NCI-H226 (cell line): ENCODE measurements at regions not wholly inside any gene's neighbourhood (a gene's known extent, or its start where the extent isn't known, plus 50 kb on each side); places are given as distances from the start of the nearest gene placed in this dataset.
"Not testable (repeated sequence)": the region's sequence is repeated elsewhere in the genome, so short reads cannot be mapped to it uniquely, and the experiment has no call there.

Source experiments
- DNase-seq: peaks from one replicate; pipeline ENCODE4 v3.0.0-alpha.2; 2015

DNA sequence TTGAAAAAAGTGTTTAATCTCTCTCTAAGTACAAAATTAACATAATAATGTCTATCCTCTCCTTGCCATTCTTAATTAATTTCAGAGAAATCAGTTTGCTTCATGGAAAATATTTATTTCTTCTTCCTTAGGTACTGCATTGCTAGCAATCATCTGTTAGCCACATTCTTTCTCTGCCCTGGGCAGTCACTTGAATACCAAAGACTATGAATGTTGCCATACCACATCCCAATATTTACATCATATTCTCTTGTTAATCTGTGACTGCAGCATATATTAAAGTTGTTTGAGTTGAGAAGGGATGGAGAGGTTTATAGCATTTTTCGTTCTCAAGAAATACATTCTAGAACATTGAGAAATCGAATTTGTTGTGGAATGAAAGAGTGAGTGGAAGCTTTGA is 672.8 kb downstream of the PCDH7 start:
- DNase-seq, result no peak

DNA sequence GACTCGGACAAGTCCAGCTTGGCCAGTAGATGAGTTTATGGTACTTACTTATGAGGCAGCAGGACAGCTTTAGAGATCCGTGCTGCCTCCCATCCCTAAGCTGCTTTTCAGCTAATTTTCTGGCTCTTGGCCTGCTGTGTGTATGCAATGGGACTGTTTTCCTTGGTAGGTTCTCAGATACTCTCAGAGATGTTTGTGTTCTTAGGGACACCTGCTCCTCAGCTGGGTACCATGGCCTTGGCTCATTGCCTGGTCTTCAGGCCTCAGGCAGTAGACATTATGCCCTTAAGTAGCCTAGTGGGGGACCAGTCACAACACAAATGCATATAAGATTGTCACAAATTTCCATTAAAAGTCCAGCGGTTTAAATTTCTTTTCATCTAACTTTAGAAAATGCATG is 688.0 kb downstream of the PCDH7 start:
- no peak for DNase-seq

DNA sequence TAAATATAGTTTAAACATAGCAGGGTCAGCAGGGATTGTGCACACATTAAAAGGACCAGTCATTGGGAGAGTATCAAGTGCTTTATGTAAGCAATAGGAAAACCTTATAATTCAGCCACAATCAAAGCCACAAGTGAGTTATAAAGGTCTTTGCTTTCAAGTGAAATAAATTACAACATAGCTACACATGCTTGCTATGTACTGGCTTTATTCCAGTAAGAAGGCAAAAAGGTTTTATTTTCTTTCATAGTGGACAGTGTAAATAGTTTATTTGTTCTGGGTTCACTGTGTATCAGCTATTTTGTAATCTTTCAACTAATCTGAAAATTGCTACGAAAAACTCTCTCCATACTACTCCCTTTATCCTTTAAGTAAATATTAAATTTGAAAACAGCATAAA is 691.4 kb downstream of the PCDH7 start:
- DNase-seq, result no peak

DNA sequence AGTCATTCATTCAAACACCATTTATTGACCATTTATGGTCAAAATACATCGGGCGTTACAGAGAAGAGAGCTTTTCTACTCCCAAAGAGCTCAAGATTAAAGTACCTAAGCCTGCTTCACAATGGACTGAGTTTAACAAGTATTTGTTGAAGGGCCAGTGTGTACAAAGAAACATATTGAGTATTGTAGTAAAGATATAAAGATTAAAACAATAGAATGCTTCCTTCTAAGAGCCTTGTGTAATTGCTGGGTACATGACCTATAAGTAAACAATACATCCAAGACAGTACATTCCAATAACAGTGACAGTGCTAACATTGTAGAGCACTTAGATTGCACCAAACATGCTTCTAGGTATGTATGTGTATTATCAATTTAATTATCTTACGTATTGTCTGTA is 695.5 kb downstream of the PCDH7 start:
- DNase-seq, result no peak

DNA sequence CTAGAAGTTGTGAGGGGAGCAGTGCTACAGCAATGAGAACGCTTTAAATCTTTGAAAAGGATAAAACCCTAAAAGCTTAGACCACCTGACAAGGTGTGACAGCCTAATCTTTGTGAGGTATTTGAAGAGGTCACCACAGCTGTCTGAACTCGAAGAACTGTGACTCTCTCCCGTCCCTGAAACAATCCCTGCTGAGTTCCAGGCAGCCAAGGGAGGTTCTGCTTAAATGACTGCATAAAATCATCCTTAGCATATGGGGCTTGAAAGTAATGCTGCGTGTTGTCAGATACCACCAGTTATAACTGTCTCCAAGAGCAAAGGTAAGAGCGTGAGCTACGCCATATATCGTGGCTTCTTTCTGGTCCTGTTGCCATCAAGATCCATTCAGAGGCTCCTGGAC is 696.3 kb downstream of the PCDH7 start:
- no peak for DNase-seq

DNA sequence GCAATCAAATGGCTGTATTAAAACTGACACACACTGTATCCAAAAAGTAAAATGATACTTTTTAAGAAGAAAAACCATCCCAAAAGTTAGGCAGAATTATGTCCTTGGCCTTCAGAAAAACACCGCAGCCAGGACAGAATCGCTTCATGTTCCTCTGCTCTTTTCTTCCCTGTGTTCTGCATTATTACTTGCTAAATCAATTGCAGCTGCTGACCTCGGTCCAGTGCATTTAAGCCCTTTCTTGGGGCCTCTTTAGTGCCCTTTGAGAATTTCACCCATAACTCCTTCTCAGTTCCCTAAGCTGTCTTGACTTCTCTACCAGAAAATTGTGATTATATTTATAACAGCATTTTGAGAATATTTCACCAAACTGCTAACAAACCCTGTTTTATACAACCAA is 696.9 kb downstream of the PCDH7 start:
- no peak for DNase-seq

DNA sequence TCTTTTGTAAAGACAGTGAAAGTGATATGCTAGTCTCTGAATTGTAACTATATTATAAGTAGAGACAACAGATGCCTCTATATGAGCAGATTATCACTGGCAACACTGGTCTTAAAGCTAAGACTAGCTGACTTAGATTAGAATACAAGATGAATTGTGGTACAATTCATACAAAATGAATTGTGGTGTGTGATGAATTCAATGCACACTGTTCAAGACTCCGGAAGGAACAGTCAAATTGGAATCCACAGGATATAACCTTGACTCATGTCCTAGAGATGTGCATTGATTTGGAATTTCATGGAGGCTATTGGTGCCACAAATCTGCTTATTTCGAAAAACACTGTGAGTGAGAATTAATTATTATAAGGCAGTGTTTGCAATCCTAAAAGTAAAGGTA is 701.8 kb downstream of the PCDH7 start:
- no peak for DNase-seq

DNA sequence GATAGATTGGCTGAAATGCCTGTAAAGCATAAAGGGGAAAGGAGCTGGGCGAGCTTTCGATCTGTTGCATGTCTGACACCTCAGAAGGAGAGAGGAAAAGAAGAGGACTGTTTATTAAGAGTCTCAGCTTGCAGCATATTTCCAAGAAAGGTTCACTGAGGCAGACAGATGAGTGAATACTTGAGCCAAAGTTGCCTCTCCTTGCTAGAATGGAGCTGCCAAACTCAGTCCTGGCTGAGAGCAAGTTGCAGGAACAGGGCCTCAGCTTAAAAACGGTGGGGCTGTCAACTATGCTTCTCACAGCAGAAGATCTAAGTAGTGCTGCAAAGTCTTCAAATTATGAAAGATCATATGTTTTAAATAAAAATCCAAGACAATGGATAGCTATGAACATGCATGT is 707.5 kb downstream of the PCDH7 start:
- no peak for DNase-seq

DNA sequence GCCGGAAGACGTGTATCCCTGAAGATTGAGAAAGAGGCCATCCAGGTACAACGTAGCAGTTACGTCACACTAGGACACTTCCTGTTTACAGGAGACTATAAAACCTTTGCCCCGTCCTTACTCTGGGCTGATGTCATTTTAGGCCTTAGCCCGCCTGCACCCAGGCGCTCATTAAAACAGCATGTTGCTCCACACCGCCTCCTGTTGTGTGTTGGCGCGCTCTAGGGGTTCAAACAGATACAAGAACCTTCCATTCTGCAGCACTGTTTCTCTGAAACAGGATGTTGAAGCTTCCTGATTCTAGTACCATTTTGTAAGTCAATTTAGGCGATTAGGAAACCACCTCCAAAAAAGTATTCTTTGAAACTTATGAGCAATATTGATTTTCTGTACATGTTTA is 722.1 kb downstream of the PCDH7 start:
- DNase-seq, result no peak

DNA sequence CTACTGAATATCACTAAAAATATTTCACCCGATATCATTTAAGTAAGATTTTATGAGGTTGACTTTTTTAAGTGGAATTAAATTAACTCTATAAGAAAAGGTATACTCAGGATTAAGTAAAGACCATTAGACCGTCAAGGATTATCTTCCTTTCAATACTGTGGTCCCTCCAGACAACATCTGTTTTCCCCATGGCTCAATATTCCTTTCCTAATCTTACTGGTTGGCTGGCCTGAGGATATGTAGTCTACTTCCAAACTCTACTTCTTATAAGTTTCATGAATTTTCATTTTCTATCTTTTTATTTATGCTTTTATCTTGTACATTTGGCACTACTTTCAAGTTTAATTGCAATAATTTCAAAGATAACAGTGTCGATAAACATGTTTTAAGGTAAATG is 725.4 kb downstream of the PCDH7 start:
- DNase-seq, result no peak

DNA sequence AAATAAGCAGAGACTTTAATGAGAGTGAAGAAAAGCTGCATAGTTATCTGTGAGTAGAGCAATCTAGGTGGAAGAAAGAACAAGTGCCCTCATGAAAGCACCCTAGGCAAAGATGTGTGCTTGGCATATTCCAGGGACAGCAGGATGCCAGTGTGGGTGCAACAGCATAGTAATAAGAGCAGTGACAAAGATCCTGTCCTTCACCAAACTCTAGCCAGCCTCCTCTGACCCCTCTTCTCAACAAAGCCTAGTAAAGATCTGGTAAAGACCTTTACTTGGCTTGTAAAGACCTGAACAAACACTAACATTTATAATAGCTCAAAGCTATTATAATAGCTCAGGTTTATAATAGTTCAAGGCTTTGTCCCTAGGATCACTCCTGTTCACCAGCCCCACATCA is 735.4 kb downstream of the PCDH7 start:
- DNase-seq, result no peak

DNA sequence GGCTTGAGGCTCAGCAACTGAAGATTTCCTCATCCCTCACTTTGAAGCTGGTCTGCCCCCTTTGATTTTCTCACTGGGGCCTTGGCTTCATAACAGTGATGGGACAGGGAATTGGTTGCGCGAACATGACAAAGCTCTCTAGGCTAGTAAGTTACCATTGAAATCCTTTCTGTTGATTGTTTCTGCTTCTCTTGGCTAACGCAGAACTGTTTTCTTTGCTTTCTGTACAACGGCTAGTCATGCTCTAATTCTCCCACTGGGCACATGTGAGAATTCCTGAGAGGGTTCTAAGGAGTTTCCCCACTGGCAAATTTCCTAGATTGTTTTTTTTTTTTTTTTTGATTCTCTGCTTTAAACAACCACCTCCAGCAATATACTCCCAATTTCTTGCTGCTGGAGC is 738.6 kb downstream of the PCDH7 start:
- DNase-seq, result peak; percentile 20

DNA sequence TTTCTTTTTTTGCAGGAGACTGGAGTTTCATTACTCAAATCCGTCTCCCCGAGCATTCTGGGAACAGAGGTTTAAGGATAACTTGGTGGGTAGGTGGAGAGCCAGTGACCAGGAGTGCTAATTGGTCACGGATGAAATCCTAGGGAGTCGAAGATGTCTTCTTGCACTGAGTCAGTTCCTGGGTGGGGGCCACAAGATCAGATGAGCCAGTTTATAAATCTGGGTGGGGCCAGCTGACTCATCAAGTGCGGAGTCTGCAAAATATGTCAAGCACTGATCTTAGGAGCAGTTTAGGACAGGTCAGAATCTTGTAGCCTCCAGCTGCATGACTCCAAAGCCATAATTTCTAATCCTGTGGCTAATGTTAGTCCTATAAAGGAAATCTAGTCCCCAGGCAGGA is 741.3 kb downstream of the PCDH7 start:
- peak; percentile 27 for DNase-seq

DNA sequence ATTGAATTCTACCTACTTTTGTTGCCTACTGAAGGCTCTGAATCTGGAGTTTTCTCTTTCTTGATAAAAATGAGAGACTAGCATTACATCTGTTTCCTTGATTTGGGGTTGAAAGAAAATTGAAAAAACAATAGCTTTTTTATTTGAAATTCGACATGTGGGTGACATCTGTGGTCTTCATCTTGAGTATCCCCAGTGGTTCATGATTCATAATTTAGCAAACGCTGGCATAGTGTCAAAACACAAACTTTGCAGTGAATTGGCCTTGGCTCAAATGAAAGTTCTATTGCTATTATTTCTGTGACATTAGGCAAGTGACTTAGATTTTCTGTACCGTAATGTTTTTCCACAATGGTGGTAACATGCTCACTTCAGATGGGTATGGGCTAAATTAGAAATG is 747.6 kb downstream of the PCDH7 start:
- no peak for DNase-seq

DNA sequence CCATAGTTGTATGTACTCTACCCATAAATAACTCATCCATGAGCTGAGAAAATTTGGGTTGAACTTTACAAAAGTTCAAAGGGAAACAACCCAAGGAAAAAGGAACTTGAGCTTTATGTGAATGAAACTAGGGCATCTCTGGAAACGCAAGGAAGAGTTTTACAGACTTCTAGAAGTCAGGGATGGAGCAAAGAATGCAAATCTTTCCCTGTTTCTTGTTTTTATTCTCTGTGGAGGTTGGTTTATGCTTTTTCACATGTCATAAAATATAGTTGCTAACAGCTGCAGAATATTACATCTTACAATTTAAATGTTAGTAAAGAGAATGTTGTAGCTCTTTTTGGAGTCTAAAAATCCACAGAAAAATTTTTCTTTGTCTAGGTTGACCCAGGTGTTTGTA is 754.1 kb downstream of the PCDH7 start:
- DNase-seq, result no peak

DNA sequence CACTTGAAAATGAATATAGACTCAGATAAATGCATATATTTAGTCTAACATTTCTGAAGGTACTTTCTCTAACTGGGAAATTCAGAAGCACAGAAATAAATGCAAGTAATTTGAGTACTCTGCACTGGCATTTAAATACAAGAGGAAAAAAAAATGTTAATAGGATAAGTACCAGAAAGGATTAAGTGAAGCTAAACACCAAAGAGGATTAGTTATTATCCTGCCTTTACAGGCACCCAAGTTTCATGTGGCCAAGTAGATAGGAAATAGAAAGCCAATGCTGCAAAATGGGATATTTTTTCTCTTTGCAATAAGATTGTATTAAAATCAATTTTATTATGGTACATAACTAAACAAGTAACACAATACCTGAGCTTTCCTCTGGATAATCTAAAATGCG is 762.5 kb downstream of the PCDH7 start:
- no peak for DNase-seq

DNA sequence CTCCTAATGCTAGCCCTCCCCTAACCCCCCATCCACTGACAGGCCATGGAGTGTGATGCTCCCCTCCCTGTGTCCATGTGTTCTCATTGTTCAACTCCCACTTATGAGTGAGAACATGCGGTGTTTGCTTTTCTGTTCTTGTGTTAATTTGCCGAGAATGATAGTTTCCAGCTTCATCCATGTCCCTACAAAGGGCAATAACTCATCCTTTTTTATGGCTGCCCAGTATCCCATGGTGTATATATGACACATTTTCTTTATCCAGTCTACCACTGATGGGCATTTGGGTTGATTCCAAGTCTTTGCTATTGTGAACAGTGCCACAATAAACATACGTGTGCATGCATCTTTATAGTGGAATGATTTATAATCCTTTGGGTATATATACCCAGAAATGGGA is 779.0 kb downstream of the PCDH7 start:
- not testable (repeated sequence) for DNase-seq

DNA sequence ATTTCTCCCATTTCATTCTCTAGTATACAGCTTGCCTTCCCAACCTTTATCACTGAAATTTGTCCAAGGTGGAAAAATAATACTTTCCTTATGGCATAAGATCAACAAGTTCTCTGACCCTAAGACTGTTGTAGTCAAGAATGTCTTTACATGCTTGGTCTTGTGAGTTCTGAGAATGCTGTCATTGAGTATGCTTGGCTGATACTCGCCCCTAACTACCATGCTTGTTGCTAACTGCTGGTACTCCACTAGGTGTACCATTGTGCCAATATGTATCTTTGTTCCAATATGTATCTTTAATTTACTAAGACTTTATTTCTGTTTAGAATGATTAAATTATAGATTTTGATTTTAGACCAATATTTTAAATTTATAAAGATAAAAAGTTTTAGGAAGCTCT is 796.4 kb downstream of the PCDH7 start:
- DNase-seq, result no peak

DNA sequence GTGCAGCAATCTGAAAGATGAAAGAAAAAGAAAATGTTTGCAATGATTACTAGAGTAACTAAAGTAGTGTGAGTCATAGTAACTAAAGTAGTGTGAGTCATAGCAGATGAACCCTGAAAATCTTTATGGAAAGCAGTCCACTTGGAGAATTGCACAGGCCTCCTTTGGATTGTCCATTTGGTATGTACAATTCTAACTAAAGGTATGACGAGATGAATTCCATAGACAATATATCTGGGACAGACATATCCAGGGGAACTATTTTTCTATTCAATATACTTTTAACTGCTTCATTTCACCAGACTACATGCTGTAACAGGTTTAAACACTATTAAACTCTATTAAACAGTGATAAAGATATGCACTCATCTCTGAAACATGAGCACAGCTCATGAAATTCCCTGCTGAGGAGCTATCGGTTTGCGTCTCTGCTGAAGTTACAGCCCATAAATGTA is 798.7 kb downstream of the PCDH7 start:
- peak; percentile 68 for DNase-seq

DNA sequence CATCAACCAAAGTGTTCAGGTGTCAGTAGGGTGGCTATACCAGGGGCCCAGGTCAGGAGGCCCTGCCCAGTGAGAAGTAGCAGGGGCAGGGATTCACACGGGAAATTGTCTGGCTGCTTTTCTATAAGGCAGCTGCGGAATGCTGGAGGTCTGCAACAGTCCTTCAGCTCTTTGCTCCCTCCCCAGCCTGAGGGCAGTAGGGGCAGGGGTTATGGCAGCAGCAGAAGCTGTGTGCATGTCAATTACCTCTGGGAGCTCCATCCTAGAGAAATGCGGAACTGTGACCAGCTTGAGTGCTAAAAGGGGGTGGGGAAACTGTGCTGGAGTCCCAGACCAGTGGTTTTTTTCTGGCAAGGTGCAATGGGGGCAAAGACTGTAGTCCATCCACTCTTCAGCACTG is 810.4 kb downstream of the PCDH7 start:
- no peak for DNase-seq

DNA sequence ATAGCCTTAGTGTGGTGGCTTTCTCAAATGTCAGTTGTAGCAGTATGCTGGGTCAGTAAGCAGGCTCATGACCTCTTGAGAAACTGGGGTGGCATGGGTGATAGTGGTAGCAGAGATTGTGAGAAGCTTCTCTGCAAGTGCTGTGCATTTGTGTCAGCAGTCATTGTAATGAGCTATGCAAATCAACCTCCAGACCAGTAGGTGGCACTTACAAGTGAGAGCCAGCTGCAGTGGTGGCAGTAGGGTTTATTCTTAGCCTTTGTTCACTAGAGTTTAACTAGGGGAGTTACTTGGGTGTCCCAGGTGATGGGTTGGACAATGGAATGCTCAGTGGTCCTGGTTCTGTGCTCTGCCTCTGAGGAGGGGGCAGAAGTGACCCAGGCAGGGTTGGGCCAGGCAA is 818.7 kb downstream of the PCDH7 start:
- no peak for DNase-seq

DNA sequence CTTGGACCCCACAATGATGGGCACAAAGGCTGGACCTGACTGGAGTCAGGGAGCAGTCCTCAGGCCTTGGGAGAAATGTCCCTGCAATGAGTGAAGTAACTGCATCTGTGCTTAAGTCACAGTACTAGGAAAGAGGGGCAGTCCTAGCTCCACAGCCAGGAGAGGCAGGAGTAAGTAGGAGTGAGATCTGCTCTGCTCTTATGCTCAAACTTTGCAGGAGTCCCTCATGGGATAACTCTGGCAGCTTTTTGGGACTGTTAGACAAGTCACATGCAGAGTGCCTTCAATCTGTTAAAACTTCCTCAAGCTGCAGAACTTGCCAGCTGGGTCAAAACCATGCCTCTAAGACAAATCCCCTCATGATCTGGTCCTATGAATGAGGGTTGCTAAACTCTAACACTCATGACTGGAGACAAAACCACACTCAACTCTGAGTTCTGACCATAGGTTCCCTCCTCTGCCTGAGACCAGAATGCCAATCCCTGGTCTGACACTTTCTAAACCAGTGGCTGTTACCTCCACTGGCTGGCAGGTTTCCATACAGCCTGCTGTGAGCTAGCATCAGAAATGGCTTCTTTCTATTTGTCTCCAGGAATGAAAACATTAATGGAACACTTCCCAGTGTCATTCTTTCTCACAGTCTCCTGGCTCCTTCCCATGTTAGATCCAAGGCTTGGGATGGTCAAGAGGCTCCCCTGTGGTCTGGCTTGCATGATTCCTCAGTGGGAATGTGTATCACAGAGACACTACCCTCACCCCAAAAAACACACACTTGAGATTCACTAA is 819.3 kb downstream of the PCDH7 start:
- no peak for DNase-seq

DNA sequence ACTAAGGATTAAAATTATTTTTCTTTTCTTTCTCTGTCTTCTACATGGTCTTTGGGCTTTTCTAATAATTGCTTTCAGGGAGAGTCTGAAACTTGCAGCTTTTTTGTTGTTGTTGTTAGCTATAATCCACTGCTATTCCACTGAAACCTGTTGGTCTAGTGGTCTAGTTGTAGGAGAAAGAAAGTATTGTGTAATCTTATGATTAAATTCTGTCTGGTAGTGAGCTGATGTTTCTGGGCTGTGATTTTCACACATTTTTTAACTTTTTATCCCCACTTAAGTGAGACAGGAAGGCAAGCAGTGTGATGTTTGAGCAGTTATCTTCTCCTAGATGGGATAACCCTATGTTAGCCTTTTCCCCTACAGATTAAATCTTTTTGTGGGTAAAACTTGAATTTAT is 825.2 kb downstream of the PCDH7 start:
- DNase-seq, result no peak

DNA sequence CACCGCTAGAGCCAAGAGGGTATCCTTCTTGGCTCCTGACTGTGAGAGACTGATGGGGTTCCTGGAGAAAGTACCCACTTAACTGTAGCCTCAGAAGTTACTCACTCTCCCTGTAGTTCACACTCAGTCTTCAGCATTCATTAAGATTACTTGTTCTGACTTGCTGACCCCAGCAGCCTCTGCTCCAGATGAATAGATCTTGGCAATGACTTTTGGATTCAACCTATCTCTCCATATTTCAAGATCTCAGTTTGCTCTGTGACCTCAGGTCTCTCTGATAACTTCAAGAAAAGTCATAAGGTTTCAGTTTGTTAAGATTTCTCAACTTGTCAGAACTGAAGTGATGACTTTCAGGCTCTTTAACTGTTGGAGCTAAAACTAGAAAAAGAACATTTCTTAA is 825.6 kb downstream of the PCDH7 start:
- no peak for DNase-seq

DNA sequence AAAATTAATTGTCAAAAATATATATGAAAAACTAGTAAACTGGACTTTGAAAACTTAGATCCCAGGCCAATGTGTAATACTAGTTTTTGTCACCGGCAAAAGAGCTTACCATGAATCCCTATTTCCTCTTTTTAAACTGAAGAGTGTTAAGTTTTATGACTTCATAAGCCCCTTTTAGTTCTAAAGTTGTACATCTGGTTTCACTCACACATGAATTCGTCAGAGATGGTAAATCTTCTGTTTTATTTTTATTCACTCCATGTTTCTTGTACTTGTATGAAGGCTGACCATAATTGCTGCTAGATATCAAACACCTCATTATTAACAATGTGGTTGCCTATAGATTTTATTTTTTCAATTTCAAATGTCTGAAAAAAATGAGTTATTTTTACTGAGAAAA is 827.9 kb downstream of the PCDH7 start:
- no peak for DNase-seq

DNA sequence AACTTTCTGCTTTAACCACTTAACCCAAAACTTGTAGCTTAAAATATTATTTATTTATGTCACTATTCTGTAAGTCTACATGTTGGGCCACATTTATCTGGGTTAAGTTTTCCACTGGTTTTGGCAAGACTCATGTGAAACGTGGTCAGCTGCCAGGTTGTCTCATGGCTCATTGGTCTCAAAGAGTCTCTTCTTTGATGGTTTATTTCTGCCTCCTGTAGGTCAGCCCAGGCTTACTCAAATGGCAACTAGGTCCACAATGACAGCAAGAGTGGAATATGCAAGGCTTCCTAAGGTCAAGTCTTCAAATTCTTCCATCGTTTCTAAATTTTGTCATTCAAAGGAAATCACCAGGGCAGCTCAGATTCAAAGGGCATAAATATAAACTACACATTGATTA is 828.7 kb downstream of the PCDH7 start:
- no peak for DNase-seq
